GM18861 (cell line): ENCODE measurements at regions not wholly inside any gene's neighbourhood (a gene's known extent, or its start where the extent isn't known, plus 50 kb on each side); places are given as distances from the start of the nearest gene placed in this dataset.

Experiments used
- ATAC-seq: cut with Tn5 transposase; IDR thresholded peaks from one replicate; pipeline ENCODE4 v1.9.1; 2021; ENCODE audit not compliant: unreplicated experiment

DNA sequence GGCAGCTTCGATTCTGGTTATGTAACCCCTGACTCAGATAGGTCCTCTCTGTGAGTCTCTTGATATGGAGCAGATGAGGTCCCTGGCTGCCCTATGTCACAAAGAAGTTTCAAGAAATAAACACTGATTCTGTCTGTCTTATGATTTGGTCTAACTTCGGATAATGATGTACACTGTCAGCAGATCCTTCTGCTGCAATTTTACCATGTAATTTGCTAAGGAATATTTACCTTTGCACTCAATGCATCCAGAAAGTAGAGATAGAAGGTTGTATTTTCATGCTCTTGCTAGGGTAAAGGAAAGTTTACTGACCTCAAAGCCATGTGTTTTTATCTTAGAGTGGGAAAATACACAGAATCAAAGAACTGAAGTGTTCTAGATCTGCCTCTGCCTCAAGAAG, 98.2 kb downstream of the KLF5 start:
- ATAC-seq, result no peak

DNA sequence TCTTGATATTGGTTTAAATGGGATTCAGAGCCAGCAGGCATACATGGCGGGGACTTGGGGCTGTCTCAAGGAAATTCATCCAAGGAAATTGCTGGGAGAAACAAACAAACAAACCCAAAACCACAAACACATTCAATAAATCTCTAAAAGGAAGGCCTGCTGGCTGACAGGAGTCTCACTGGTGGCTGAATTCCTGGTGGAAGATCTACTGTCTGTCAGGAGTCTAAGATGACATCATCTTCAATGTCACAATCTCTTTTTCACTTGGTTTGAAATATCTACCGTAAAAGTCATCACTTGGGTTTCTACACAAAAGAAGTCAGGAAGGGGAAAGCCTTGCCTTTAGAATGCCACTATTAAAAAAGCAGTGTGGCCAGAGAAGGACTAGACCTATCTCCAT, 87.9 kb downstream of the KLF5 start:
- no peak for ATAC-seq

GRCh38 chr13:73142071-73142470, 83.3 kb downstream of the KLF5 start:
- no peak for ATAC-seq

DNA sequence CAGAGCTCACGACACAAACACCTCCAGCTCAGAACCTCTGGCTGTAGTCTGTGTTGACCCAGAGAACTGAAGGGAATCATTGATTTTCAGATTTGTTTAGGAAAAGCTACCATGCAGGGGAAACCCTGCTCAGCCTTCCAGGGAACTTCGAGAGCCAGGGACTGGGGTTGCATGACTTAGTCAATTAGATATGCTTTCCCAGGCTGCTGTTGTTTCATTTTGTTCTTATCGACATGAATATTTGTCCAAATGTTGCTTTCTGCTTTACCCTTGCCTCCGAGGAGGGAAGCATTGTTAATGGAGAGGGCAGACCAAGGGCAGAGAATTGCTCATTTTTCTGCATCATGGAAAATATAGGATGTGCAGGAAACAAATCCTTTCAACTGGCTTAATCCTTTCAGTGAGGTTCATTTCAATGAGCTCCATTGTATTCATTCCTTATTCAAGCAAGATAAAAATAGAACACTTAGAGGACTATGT, 82.5 kb downstream of the KLF5 start:
- ATAC-seq, result no peak

GRCh38 chr13:73140801-73141200, 82.0 kb downstream of the KLF5 start:
- ATAC-seq, result no peak

DNA sequence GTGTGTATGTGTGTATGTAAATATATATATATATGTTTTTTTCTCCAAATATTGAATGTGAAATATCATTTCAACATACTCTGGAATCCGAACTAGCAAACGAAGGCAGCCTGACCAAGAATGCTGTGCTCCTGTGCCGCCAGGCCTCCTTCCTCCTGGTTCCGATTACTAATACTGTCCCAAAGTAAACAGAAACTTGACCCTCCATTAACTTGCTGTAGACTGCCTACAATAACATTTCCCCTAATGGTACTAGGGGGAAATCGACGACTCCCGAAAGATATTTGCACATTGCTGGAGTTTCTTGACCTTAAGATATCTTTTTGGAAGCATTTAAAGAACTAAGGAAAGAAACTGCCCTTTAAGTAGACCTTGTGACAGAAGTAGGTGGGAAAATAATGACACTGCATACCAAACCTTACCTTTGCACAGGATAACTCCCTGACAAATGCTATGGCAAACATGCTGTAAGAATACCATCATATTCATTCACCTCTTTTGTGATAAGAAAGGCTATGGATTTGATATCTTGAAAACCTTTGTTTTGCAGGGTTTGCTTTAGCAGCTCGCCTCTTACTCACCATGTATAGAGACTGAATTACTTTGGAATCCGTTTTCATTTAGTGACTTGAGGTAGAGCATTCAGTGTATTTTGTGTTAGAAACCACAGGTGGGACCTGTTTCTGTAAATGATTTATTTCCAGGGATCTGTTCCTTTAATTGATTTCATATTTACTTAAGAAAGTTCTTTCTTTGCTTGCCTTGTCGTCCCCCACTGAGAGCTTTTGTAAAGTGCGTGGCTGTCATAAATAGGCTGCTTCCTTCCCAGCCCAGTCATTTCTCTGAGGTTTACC, 80.1 kb downstream of the KLF5 start:
- no peak for ATAC-seq

- ATAC-seq, result no peak
Observed at GRCh38 chr13:73138276-73138637, 79.5 kb downstream of the KLF5 start.

DNA sequence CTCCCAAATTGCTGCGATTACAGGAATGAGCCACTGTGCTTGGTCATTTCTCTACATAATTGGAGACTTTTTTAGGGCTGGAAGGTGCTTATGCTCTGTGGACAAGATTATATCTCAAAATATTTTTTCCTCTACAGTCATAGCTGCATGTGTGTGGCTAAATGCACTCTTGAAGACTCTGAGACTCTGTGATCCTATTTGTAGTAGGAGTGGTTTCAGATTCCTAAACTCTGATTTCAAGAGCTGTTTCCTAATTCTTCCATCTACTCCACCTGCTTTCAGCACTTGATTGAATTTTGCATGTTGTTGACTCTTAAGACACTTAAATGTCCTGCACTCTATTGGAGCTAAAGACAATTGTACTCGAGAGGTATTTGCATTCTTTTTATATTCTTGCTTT, 78.0 kb downstream of the KLF5 start:
- no peak for ATAC-seq

DNA sequence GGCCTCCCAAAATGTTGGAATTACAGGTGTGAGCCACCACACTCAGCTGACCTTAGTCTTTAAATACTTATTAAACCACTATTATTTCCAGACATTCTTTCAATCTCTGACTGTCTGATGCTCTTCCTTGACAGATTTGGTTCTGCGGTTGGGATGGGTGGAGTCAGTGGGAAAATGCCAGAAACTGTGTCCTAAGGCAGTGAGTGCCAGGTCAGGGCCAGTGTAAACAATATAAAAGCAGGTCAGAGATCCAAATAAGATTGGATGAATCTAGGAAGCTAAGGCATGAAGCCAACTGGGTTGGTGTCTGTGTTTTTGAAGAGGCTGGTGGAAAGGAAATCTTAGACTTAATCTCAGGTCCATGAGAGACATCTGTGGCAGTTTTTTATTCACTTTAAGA, 74.7 kb downstream of the KLF5 start:
- no peak for ATAC-seq

GRCh38 chr13:73131247-73131646, 72.4 kb downstream of the KLF5 start:
- no peak for ATAC-seq

- ATAC-seq, result no peak
Observed at GRCh38 chr13:73129023-73129422, 70.2 kb downstream of the KLF5 start.
